HCT116 (cell line): ENCODE measurements at regions not wholly inside any gene's neighbourhood (a gene's known extent, or its start where the extent isn't known, plus 50 kb on each side); places are given as distances from the start of the nearest gene placed in this dataset.

Experiments
- CTCF ChIP-seq, 3 experiments: fragments of 200-600 bp in 1 of 3; sonication (generic) in 1 of 3; IDR thresholded peaks in 2 of 3; conservative IDR thresholded peaks in 1 of 3; 2 replicates each; pipeline ENCODE4 v1.5.1; 2012 to 2017; ENCODE audit warnings: low read depth in 2 of 3, low read length in 2 of 3, antibody characterized with exemption in 1 of 3, borderline replicate concordance in 1 of 3, control low read depth in 1 of 3, mild to moderate bottlenecking in 1 of 3, mixed read lengths in 1 of 3, mixed run types in 1 of 3, moderate library complexity in 1 of 3; ENCODE audit not compliant: insufficient read depth in 1 of 3
- EZH2 ChIP-seq: fragments of 200-600 bp; sonication (generic); IDR thresholded peaks from 2 replicates; pipeline ENCODE4 v1.6.1; 2017; ENCODE audit warnings: antibody characterized with exemption, mixed run types
- FOSL1 ChIP-seq: IDR thresholded peaks from 2 replicates; pipeline ENCODE4 v1.6.1; 2012; ENCODE audit warnings: low read depth
- POLR2A ChIP-seq: IDR thresholded peaks from 2 replicates; pipeline ENCODE4 v1.7.0; 2011; ENCODE audit warnings: borderline replicate concordance; ENCODE audit not compliant: insufficient read depth, insufficient read length; ENCODE audit errors: extremely low read depth
- SP1 ChIP-seq: IDR thresholded peaks from 2 replicates; pipeline ENCODE4 v1.6.1; 2012; ENCODE audit warnings: low read depth
- SRF ChIP-seq: IDR thresholded peaks from 2 replicates; pipeline ENCODE4 v1.6.1; 2012; ENCODE audit warnings: low read depth
- TF ChIP-seq, protein P1 (sequence below): IDR thresholded peaks from 2 replicates; pipeline ENCODE4 v1.6.1; 2012

- no peak for TF ChIP-seq CTCF (IDR thresholded peaks at IDR 0.05 in 2 of 3, conservative IDR thresholded peaks at IDR 0.05 in 1 of 3; ENCODE audit: borderline replicate concordance in 1 of 3, insufficient read depth in 1 of 3, low read depth in 2 of 3, low read length in 2 of 3)
- no peak for TF ChIP-seq EZH2
- TF ChIP-seq FOSL1, result no peak
- no peak for TF ChIP-seq POLR2A
- TF ChIP-seq, protein P1, sequence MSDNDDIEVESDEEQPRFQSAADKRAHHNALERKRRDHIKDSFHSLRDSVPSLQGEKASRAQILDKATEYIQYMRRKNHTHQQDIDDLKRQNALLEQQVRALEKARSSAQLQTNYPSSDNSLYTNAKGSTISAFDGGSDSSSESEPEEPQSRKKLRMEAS, result no peak
- TF ChIP-seq SP1, result no peak
- no peak for TF ChIP-seq SRF
These were observed 220.0 kb upstream of the KCND2 start for GRCh38 chr7:120052884-120053382.
